GM23248 (cell line): ENCODE measurements at regions not wholly inside any gene's neighbourhood (a gene's known extent, or its start where the extent isn't known, plus 50 kb on each side); places are given as distances from the start of the nearest gene placed in this dataset.

Source experiments
- EZH2 ChIP-seq: fragments of 200-600 bp; sonication (generic); IDR thresholded peaks from 2 replicates; pipeline ENCODE4 v1.6.1; 2018; ENCODE audit warnings: antibody characterized with exemption, mild to moderate bottlenecking; ENCODE audit not compliant: insufficient read depth, poor library complexity, severe bottlenecking
- EZH2phosphoT487 ChIP-seq: fragments of 200-600 bp; sonication (generic); IDR thresholded peaks from 2 replicates; pipeline ENCODE4 v1.6.1; 2018; ENCODE audit warnings: antibody characterized with exemption, moderate library complexity, mild to moderate bottlenecking, low read depth; ENCODE audit not compliant: insufficient read depth

GRCh38 chr11:96755752-96756151 lies 365.9 kb downstream of the JRKL start:
- TF ChIP-seq EZH2 = no peak
- no peak for TF ChIP-seq EZH2phosphoT487
